ENCODE measurements at regions not wholly inside any gene's neighbourhood (a gene's known extent, or its start where the extent isn't known, plus 50 kb on each side); places are given as distances from the start of the nearest gene placed in this dataset.
A peak's percentile ranks its signal among the peaks of the same experiment; 100 is the strongest.
"Not testable (repeated sequence)": the region's sequence is repeated elsewhere in the genome, so short reads cannot be mapped to it uniquely, and the experiment has no call there.

GRCh38 chr7:68971634-68972340 lies 626.5 kb upstream of the AUTS2 start:
- DNase-seq: peak in 1 of 3 experiments; percentile 5

- peak in 2 of 3 experiments; percentile 44 to 54 for DNase-seq
Observed at GRCh38 chr7:68977385-68978055, 620.8 kb upstream of the AUTS2 start.

GRCh38 chr7:68978710-68979109 lies 619.6 kb upstream of the AUTS2 start:
- no peak for DNase-seq

- DNase-seq: no peak
Observed at GRCh38 chr7:68980011-68980410, 618.3 kb upstream of the AUTS2 start.

- DNase-seq: not testable (repeated sequence)
Observed at GRCh38 chr7:68980432-68980831, 617.8 kb upstream of the AUTS2 start.

- no peak for DNase-seq
Observed at GRCh38 chr7:68984306-68984705, 614.0 kb upstream of the AUTS2 start.

- no peak for DNase-seq
Observed at GRCh38 chr7:68994841-68995240, 603.4 kb upstream of the AUTS2 start.

GRCh38 chr7:68998136-68998535 lies 600.1 kb upstream of the AUTS2 start:
- no peak for DNase-seq

GRCh38 chr7:69002416-69002815 lies 595.9 kb upstream of the AUTS2 start:
- DNase-seq: no peak

- no peak for DNase-seq
Observed at GRCh38 chr7:69012149-69012548, 586.1 kb upstream of the AUTS2 start.

GRCh38 chr7:69017208-69017607 lies 581.1 kb upstream of the AUTS2 start:
- DNase-seq: no peak

- no peak for DNase-seq
Observed at GRCh38 chr7:69018200-69018599, 580.1 kb upstream of the AUTS2 start.

GRCh38 chr7:69019437-69019836 lies 578.8 kb upstream of the AUTS2 start:
- no peak for DNase-seq

GRCh38 chr7:69020536-69020935 lies 577.7 kb upstream of the AUTS2 start:
- no peak for DNase-seq

GRCh38 chr7:69025249-69025648 lies 573.0 kb upstream of the AUTS2 start:
- DNase-seq: no peak

GRCh38 chr7:69032848-69033247 lies 565.4 kb upstream of the AUTS2 start:
- DNase-seq: peak; percentile 15 to 82 (median 51)

- DNase-seq: no peak
Observed at GRCh38 chr7:69035826-69036225, 562.4 kb upstream of the AUTS2 start.

- no peak for DNase-seq
Observed at GRCh38 chr7:69036301-69036700, 562.0 kb upstream of the AUTS2 start.

GRCh38 chr7:69038915-69039314 lies 559.4 kb upstream of the AUTS2 start:
- DNase-seq: no peak

- DNase-seq: no peak
Observed at GRCh38 chr7:69042138-69042537, 556.1 kb upstream of the AUTS2 start.

GRCh38 chr7:69047151-69047754 lies 551.0 kb upstream of the AUTS2 start:
- no peak for DNase-seq

GRCh38 chr7:69049326-69049725 lies 548.9 kb upstream of the AUTS2 start:
- no peak for DNase-seq

- DNase-seq: no peak
Observed at GRCh38 chr7:69052447-69052846, 545.8 kb upstream of the AUTS2 start.

GRCh38 chr7:69060516-69060915 lies 537.8 kb upstream of the AUTS2 start:
- no peak for DNase-seq

Measured in NCI-H1417 (cell line).